Fibroblast of the aortic adventitia (primary cell): ENCODE measurements at regions not wholly inside any gene's neighbourhood (a gene's known extent, or its start where the extent isn't known, plus 50 kb on each side); places are given as distances from the start of the nearest gene placed in this dataset.

Experiments used
- DNase-seq: peaks from one replicate; pipeline ENCODE4 v3.0.0-alpha.2; 2010; ENCODE audit warnings: low read depth
- H3K4me3 ChIP-seq: 2 replicates; pipeline ENCODE4 v1.5.1; 2011; ENCODE audit warnings: low read depth, mild to moderate bottlenecking, control low read depth, low read length, moderate library complexity
- CTCF ChIP-seq: IDR thresholded peaks from 2 replicates; pipeline ENCODE4 v1.5.1; 2011; ENCODE audit warnings: mild to moderate bottlenecking, low read length, control low read depth, inconsistent platforms; ENCODE audit not compliant: insufficient read depth

GRCh38 chr13:62251734-62252133 lies 836.1 kb upstream of the PCDH20 start:
- H3K4me3 ChIP-seq: no peak overlapping the region
- TF ChIP-seq CTCF: no peak
- no peak for DNase-seq

- no peak for DNase-seq
- TF ChIP-seq CTCF: no peak
These were observed 835.0 kb upstream of the PCDH20 start for GRCh38 chr13:62250501-62251201.

GRCh38 chr13:62246581-62246980 lies 830.9 kb upstream of the PCDH20 start:
- TF ChIP-seq CTCF: no peak
- no peak overlapping the region for H3K4me3 ChIP-seq
- no peak for DNase-seq

More at GRCh38 chr13:62250501-62251201, 835.0 kb upstream of the PCDH20 start:
- H3K4me3 ChIP-seq: no peak overlapping the region

GRCh38 chr13:62243106-62243505 lies 827.5 kb upstream of the PCDH20 start:
- H3K4me3 ChIP-seq: no peak overlapping the region
- no peak for TF ChIP-seq CTCF
- no peak for DNase-seq

- TF ChIP-seq CTCF: no peak
- no peak overlapping the region for H3K4me3 ChIP-seq
- no peak for DNase-seq
These were observed 819.3 kb upstream of the PCDH20 start for GRCh38 chr13:62234780-62235440.

DNA sequence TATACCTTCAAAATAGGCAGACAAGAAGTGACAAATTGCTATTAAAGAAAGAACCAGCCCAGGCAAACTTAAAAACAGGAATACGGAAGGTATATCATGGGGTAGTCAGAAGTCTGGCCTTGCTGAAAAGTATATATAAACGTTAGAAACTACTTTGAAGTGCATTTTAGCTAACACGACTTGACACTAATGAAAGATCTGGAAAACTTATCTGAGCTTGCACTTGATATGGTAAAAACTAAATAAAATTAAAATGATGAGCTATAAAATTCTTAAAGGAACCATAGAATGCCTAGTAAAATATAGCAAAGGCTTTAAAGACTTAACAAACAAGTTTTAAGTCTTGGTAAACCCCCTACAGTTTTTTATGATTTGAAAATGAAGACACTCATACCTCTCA lies 795.3 kb upstream of the PCDH20 start:
- TF ChIP-seq CTCF: no peak
- no peak overlapping the region for H3K4me3 ChIP-seq
- no peak for DNase-seq
